Astrocyte of the spinal cord (primary cell): ENCODE measurements at regions not wholly inside any gene's neighbourhood (a gene's known extent, or its start where the extent isn't known, plus 50 kb on each side); places are given as distances from the start of the nearest gene placed in this dataset.

Experiments
- DNase-seq: peaks from one replicate; pipeline ENCODE4 v3.0.0; 2011; ENCODE audit warnings: low read depth, low spot score
- H3K4me3 ChIP-seq: 2 replicates; pipeline ENCODE4 v1.5.1; 2011; ENCODE audit warnings: low read depth, mild to moderate bottlenecking, low read length, moderate library complexity
- CTCF ChIP-seq: IDR thresholded peaks from 2 replicates; pipeline ENCODE4 v1.5.1; 2012; ENCODE audit warnings: low read depth, mild to moderate bottlenecking, low read length, inconsistent platforms
- in situ Hi-C: cut with HindIII; loops from 2 replicates; pipeline ENCODE4 v1.10.0; 2017; ENCODE audit warnings: low sequenced_read_pairs

- no peak for DNase-seq
- in situ Hi-C loops, result no loop called here
- no peak for TF ChIP-seq CTCF
- no peak overlapping the region for H3K4me3 ChIP-seq
Measured at GRCh38 chr19:5254543-5254942, 86.1 kb downstream of the PTPRS start.

- H3K4me3 ChIP-seq, result no peak overlapping the region
- TF ChIP-seq CTCF, result no peak
- DNase-seq, result peak; percentile 24
- in situ Hi-C loops, result no loop called here
Measured at GRCh38 chr19:5253406-5254110, 87.1 kb downstream of the PTPRS start.

- in situ Hi-C loops, result no loop called here
- no peak for DNase-seq
- H3K4me3 ChIP-seq, result no peak overlapping the region
- no peak for TF ChIP-seq CTCF
Measured at GRCh38 chr19:5251096-5252065, 89.2 kb downstream of the PTPRS start.

GRCh38 chr19:5250127-5250659 lies 90.4 kb downstream of the PTPRS start:
- no peak for TF ChIP-seq CTCF
- in situ Hi-C loops, result no loop called here
- DNase-seq, result no peak
- H3K4me3 ChIP-seq, result no peak overlapping the region

GRCh38 chr19:5249526-5249925 lies 91.1 kb downstream of the PTPRS start:
- DNase-seq, result no peak
- no peak overlapping the region for H3K4me3 ChIP-seq
- in situ Hi-C loops, result no loop called here
- no peak for TF ChIP-seq CTCF

GRCh38 chr19:5247957-5248705 lies 92.5 kb downstream of the PTPRS start:
- in situ Hi-C loops, result no loop called here
- TF ChIP-seq CTCF, result no peak
- no peak for DNase-seq
- H3K4me3 ChIP-seq, result no peak overlapping the region
